ENCODE measurements at regions not wholly inside any gene's neighbourhood (a gene's known extent, or its start where the extent isn't known, plus 50 kb on each side); places are given as distances from the start of the nearest gene placed in this dataset.

DNA sequence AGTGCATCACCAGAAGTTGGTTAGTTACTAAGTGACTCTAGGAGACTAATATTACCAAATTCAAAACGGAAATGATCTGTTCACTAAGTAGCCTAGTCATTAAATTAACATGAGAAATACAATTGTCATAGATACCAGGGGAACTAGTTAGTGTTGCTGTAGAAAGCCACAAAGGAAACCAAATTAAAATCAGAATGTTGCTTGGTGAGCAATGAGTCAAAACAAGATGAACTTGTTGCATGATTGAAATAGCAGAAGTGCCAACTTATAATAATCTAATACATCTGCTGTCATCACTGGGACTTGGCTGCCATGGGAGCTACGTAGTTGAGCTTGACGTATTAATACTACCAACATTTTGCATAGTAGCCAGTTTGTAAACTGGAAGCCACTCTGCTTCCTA, 458.1 kb downstream of the DIPK2A start:
- H3K9ac ChIP-seq (ENCODE audit: low read length in 2 of 2), result no peak overlapping the region
- H3K36me3 ChIP-seq (ENCODE audit: control insufficient read depth in 2 of 2, insufficient read depth in 2 of 2, low read length in 2 of 2), result no peaks in the 10 kb centered on the region
- H3K27me3 ChIP-seq (ENCODE audit: control insufficient read depth in 1 of 2, insufficient read depth in 2 of 2, low read length in 2 of 2), result no peaks in the 10 kb centered on the region
- no peaks in the 10 kb centered on the region for H3K4me1 ChIP-seq (ENCODE audit: control insufficient read depth, insufficient read depth, low read length)
- H3K4me3 ChIP-seq (ENCODE audit: low read length in 2 of 2), result no peak overlapping the region
- H3K9me3 ChIP-seq (ENCODE audit: control insufficient read depth in 2 of 2, low read length in 2 of 2), result no peaks in the 10 kb centered on the region
- H3K27ac ChIP-seq (ENCODE audit: low read length), result no peak overlapping the region

DNA sequence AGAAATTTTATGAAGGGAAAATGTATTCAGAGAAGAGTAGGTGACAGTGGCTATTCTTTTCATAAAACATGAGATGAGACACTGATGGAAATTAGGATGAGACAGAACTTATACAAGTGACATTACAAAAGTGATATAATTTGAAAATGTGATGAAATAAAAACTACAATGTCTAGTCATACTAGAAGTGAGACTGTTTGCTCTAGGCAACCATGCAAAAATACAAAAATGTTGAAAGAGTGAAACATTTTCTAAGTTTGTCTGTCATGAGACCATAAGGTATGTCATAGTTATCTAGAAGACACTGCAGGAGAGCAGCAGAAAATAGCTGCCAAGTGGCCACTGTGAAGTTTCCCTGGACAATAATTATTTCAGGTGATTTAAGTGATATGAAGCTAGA, 459.5 kb downstream of the DIPK2A start:
- no peak overlapping the region for H3K27ac ChIP-seq (ENCODE audit: low read length)
- no peaks in the 10 kb centered on the region for H3K9me3 ChIP-seq (ENCODE audit: control insufficient read depth in 2 of 2, low read length in 2 of 2)
- H3K9ac ChIP-seq (ENCODE audit: low read length in 2 of 2), result no peak overlapping the region
- no peaks in the 10 kb centered on the region for H3K4me1 ChIP-seq (ENCODE audit: control insufficient read depth, insufficient read depth, low read length)
- H3K36me3 ChIP-seq (ENCODE audit: control insufficient read depth in 2 of 2, insufficient read depth in 2 of 2, low read length in 2 of 2), result no peaks in the 10 kb centered on the region
- H3K27me3 ChIP-seq (ENCODE audit: control insufficient read depth in 1 of 2, insufficient read depth in 2 of 2, low read length in 2 of 2), result no peaks in the 10 kb centered on the region
- no peak overlapping the region for H3K4me3 ChIP-seq (ENCODE audit: low read length in 2 of 2)

- Histone ChIP-seq H3K27ac (ENCODE audit: low read length) (no peak overlapping the region), H3K9ac (ENCODE audit: low read length in 2 of 2) (no peak overlapping the region), H3K27me3 (ENCODE audit: control insufficient read depth in 1 of 2, insufficient read depth in 2 of 2, low read length in 2 of 2) (no peaks in the 10 kb centered on the region), H3K4me3 (ENCODE audit: low read length in 2 of 2) (no peak overlapping the region), H3K9me3 (ENCODE audit: control insufficient read depth in 2 of 2, low read length in 2 of 2) (no peaks in the 10 kb centered on the region), H3K4me1 (ENCODE audit: control insufficient read depth, insufficient read depth, low read length) (no peaks in the 10 kb centered on the region), H3K36me3 (ENCODE audit: control insufficient read depth in 2 of 2, insufficient read depth in 2 of 2, low read length in 2 of 2) (no peaks in the 10 kb centered on the region)
Observed at GRCh38 chr3:144433006-144433405, 461.4 kb downstream of the DIPK2A start.

DNA sequence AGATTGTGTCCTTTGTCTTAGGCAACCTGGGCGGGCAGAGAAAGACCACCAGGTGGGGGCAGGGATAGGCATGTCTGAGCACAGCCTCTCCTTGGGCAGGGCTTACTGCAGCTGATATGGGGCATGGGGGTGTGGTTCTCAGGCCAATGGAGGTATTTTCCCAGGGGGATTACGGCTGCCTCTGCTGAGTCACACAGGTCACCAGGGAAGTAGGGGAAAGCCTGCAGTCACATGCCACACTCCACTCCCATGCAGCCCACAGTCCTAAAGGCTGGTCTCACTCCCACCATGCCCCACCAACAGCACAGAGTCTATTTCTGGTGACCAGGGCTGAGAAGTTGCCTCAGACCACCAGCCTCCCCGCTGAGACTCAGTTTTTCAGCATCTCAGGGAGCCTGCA, 466.4 kb downstream of the DIPK2A start:
- Histone ChIP-seq H3K4me1 (ENCODE audit: control insufficient read depth, insufficient read depth, low read length) (no peaks in the 10 kb centered on the region), H3K27me3 (ENCODE audit: control insufficient read depth in 1 of 2, insufficient read depth in 2 of 2, low read length in 2 of 2) (no peaks in the 10 kb centered on the region), H3K9me3 (ENCODE audit: control insufficient read depth in 2 of 2, low read length in 2 of 2) (no peaks in the 10 kb centered on the region), H3K27ac (ENCODE audit: low read length) (no peak overlapping the region), H3K4me3 (ENCODE audit: low read length in 2 of 2) (no peak overlapping the region), H3K9ac (ENCODE audit: low read length in 2 of 2) (no peak overlapping the region), H3K36me3 (ENCODE audit: control insufficient read depth in 2 of 2, insufficient read depth in 2 of 2, low read length in 2 of 2) (no peaks in the 10 kb centered on the region)

- no peaks in the 10 kb centered on the region for H3K36me3 ChIP-seq (ENCODE audit: control insufficient read depth in 2 of 2, insufficient read depth in 2 of 2, low read length in 2 of 2)
- no peak overlapping the region for H3K9ac ChIP-seq (ENCODE audit: low read length in 2 of 2)
- no peak overlapping the region for H3K27ac ChIP-seq (ENCODE audit: low read length)
- H3K27me3 ChIP-seq (ENCODE audit: control insufficient read depth in 1 of 2, insufficient read depth in 2 of 2, low read length in 2 of 2), result no peaks in the 10 kb centered on the region
- no peak overlapping the region for H3K4me3 ChIP-seq (ENCODE audit: low read length in 2 of 2)
- H3K9me3 ChIP-seq (ENCODE audit: control insufficient read depth in 2 of 2, low read length in 2 of 2), result no peaks in the 10 kb centered on the region
- no peaks in the 10 kb centered on the region for H3K4me1 ChIP-seq (ENCODE audit: control insufficient read depth, insufficient read depth, low read length)
Observed at GRCh38 chr3:144444061-144444460, 472.4 kb downstream of the DIPK2A start.

- Histone ChIP-seq H3K36me3 (ENCODE audit: control insufficient read depth in 2 of 2, insufficient read depth in 2 of 2, low read length in 2 of 2) (no peaks in the 10 kb centered on the region), H3K27ac (ENCODE audit: low read length) (no peak overlapping the region), H3K4me3 (ENCODE audit: low read length in 2 of 2) (no peak overlapping the region), H3K9ac (ENCODE audit: low read length in 2 of 2) (no peak overlapping the region), H3K27me3 (ENCODE audit: control insufficient read depth in 1 of 2, insufficient read depth in 2 of 2, low read length in 2 of 2) (no peaks in the 10 kb centered on the region), H3K9me3 (ENCODE audit: control insufficient read depth in 2 of 2, low read length in 2 of 2) (no peaks in the 10 kb centered on the region), H3K4me1 (ENCODE audit: control insufficient read depth, insufficient read depth, low read length) (no peaks in the 10 kb centered on the region)
Observed at GRCh38 chr3:144444546-144444945, 472.9 kb downstream of the DIPK2A start.

GRCh38 chr3:144455841-144456440, 484.3 kb downstream of the DIPK2A start:
- no peaks in the 10 kb centered on the region for H3K4me1 ChIP-seq (ENCODE audit: control insufficient read depth, insufficient read depth, low read length)
- no peak overlapping the region for H3K27ac ChIP-seq (ENCODE audit: low read length)
- no peak overlapping the region for H3K9ac ChIP-seq (ENCODE audit: low read length in 2 of 2)
- H3K4me3 ChIP-seq (ENCODE audit: low read length in 2 of 2), result no peak overlapping the region
- H3K27me3 ChIP-seq (ENCODE audit: control insufficient read depth in 1 of 2, insufficient read depth in 2 of 2, low read length in 2 of 2), result no peaks in the 10 kb centered on the region
- no peaks in the 10 kb centered on the region for H3K36me3 ChIP-seq (ENCODE audit: control insufficient read depth in 2 of 2, insufficient read depth in 2 of 2, low read length in 2 of 2)
- no peaks in the 10 kb centered on the region for H3K9me3 ChIP-seq (ENCODE audit: control insufficient read depth in 2 of 2, low read length in 2 of 2)

DNA sequence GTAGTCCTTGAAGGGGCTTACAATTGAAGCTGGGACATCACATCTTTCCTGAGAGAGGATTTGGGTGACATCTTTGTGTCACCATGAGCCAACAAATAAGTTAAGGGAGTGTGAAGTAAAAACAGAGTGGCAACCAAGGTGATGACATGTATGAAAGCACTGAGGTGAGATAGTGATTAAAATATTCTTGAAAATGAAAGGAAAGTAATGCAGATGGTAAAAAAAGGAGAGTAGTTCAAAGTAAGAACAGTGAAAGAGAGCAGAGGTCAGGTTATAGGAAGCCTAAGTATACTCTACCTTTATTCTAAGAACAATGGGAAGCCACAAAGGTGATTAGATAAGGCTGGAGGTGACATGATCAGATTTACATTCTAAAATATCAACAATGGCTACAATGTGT, 486.1 kb downstream of the DIPK2A start:
- no peak overlapping the region for H3K9ac ChIP-seq (ENCODE audit: low read length in 2 of 2)

DNA sequence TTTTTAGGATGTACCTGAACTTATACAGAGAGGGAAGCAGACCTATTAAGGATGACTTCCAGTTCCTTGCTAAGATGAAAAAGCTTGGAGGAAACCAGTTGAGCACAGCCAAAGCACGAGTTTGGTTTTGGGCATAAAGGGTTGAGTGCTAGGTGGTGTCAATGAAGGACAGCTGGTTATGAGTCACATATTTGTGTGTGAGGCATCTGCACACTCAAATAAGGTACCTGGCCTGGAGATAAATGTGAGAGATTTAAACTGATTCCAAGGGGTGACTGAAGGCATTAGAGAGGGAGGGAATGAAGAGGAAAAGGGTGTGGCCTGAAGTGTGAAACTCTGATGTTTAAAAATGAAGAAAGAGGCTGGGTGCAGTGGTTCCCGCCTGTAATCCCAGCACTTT, 486.7 kb downstream of the DIPK2A start:
- no peaks in the 10 kb centered on the region for H3K27me3 ChIP-seq (ENCODE audit: control insufficient read depth in 1 of 2, insufficient read depth in 2 of 2, low read length in 2 of 2)
- H3K4me1 ChIP-seq (ENCODE audit: control insufficient read depth, insufficient read depth, low read length), result no peaks in the 10 kb centered on the region
- no peaks in the 10 kb centered on the region for H3K36me3 ChIP-seq (ENCODE audit: control insufficient read depth in 2 of 2, insufficient read depth in 2 of 2, low read length in 2 of 2)
- no peaks in the 10 kb centered on the region for H3K9me3 ChIP-seq (ENCODE audit: control insufficient read depth in 2 of 2, low read length in 2 of 2)
- no peak overlapping the region for H3K9ac ChIP-seq (ENCODE audit: low read length in 2 of 2)
- no peak overlapping the region for H3K4me3 ChIP-seq (ENCODE audit: low read length in 2 of 2)
- no peak overlapping the region for H3K27ac ChIP-seq (ENCODE audit: low read length)

More for the DNA sequence above, 486.1 kb downstream of the DIPK2A start:
- Histone ChIP-seq H3K27ac (ENCODE audit: low read length) (no peak overlapping the region), H3K4me3 (ENCODE audit: low read length in 2 of 2) (no peak overlapping the region), H3K9me3 (ENCODE audit: control insufficient read depth in 2 of 2, low read length in 2 of 2) (no peaks in the 10 kb centered on the region), H3K4me1 (ENCODE audit: control insufficient read depth, insufficient read depth, low read length) (no peaks in the 10 kb centered on the region), H3K27me3 (ENCODE audit: control insufficient read depth in 1 of 2, insufficient read depth in 2 of 2, low read length in 2 of 2) (no peaks in the 10 kb centered on the region), H3K36me3 (ENCODE audit: control insufficient read depth in 2 of 2, insufficient read depth in 2 of 2, low read length in 2 of 2) (no peaks in the 10 kb centered on the region)

DNA sequence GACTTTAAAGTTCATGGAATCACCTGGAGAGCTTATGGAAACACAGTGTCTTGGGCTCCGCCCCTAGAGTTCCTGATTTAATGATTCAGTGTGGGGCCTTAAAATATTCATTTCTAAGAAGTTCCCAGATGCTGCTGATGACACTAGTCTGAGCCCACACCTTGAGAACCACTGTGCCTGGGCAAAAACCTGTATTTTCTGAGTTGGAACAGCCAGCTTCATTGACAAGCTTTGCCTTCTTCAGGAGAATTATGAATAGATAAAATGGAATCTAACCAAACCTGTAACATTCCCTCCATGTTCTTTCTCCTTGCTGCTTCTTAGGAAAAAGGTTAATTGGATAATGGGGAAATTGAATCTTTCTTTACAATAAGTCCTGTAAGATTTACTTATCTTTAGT, 490.7 kb downstream of the DIPK2A start:
- Histone ChIP-seq H3K27ac (ENCODE audit: low read length) (no peak overlapping the region), H3K4me1 (ENCODE audit: control insufficient read depth, insufficient read depth, low read length) (no peaks in the 10 kb centered on the region), H3K9ac (ENCODE audit: low read length in 2 of 2) (no peak overlapping the region), H3K36me3 (ENCODE audit: control insufficient read depth in 2 of 2, insufficient read depth in 2 of 2, low read length in 2 of 2) (no peaks in the 10 kb centered on the region), H3K27me3 (ENCODE audit: control insufficient read depth in 1 of 2, insufficient read depth in 2 of 2, low read length in 2 of 2) (no peaks in the 10 kb centered on the region), H3K9me3 (ENCODE audit: control insufficient read depth in 2 of 2, low read length in 2 of 2) (no peaks in the 10 kb centered on the region), H3K4me3 (ENCODE audit: low read length in 2 of 2) (no peak overlapping the region)

DNA sequence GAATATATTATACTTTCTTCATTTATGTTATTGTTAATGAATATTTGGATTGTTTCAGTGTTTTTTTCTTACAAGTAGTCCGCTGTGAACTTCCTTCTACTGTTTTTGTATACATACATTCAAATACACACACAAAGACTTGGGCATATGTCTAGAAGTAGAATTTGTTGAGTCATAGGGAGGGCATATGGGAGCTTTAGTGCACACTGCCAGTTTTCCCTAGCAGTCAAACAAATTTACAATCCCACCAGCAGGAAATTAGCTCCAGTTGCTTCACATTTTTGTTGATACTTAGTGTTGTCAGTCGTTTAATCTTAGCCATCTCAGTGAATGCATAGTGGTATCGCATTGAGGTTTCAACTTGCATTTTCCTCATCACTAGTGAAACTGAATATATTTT, 492.3 kb downstream of the DIPK2A start:
- no peaks in the 10 kb centered on the region for H3K9me3 ChIP-seq (ENCODE audit: control insufficient read depth in 2 of 2, low read length in 2 of 2)
- H3K27me3 ChIP-seq (ENCODE audit: control insufficient read depth in 1 of 2, insufficient read depth in 2 of 2, low read length in 2 of 2), result no peaks in the 10 kb centered on the region
- H3K4me1 ChIP-seq (ENCODE audit: control insufficient read depth, insufficient read depth, low read length), result no peaks in the 10 kb centered on the region
- H3K36me3 ChIP-seq (ENCODE audit: control insufficient read depth in 2 of 2, insufficient read depth in 2 of 2, low read length in 2 of 2), result no peaks in the 10 kb centered on the region
- H3K9ac ChIP-seq (ENCODE audit: low read length in 2 of 2), result no peak overlapping the region
- no peak overlapping the region for H3K27ac ChIP-seq (ENCODE audit: low read length)
- H3K4me3 ChIP-seq (ENCODE audit: low read length in 2 of 2), result no peak overlapping the region

All from stomach smooth muscle (tissue), 2 donors.